Osteoblast (primary cell): ENCODE measurements at regions not wholly inside any gene's neighbourhood (a gene's known extent, or its start where the extent isn't known, plus 50 kb on each side); places are given as distances from the start of the nearest gene placed in this dataset.

ENCODE experiments used
- DNase-seq: peaks from one replicate; pipeline ENCODE4 v3.0.0; 2011; ENCODE audit warnings: low spot score, mixed read lengths; ENCODE audit not compliant: insufficient read length; ENCODE audit errors: missing footprints
- H2AFZ ChIP-seq: 2 replicates; pipeline ENCODE4 v1.6.0; 2011; ENCODE audit warnings: mild to moderate bottlenecking, low read length
- H3K27ac ChIP-seq: 2 replicates; pipeline ENCODE4 v1.5.1; 2011; ENCODE audit warnings: mild to moderate bottlenecking, low read depth, low read length, moderate library complexity
- H3K27me3 ChIP-seq: 2 replicates; pipeline ENCODE4 v1.6.0; 2012; ENCODE audit warnings: mild to moderate bottlenecking, control low read depth, inconsistent platforms, low read length, moderate library complexity; ENCODE audit not compliant: insufficient read depth
- H3K36me3 ChIP-seq: 2 replicates; pipeline ENCODE4 v1.5.1; 2011; ENCODE audit warnings: mild to moderate bottlenecking, low read length, control low read depth, moderate library complexity; ENCODE audit not compliant: insufficient read depth
- H3K4me1 ChIP-seq: 2 replicates; pipeline ENCODE4 v1.5.1; 2011; ENCODE audit warnings: mild to moderate bottlenecking, low read length, control low read depth, moderate library complexity; ENCODE audit not compliant: insufficient read depth
- H3K4me2 ChIP-seq: 2 replicates; pipeline ENCODE4 v1.6.0; 2011; ENCODE audit warnings: mild to moderate bottlenecking, low read length; ENCODE audit not compliant: insufficient read depth
- H3K4me3 ChIP-seq: fragments of 200-600 bp; sonication (generic); 3 replicates; pipeline ENCODE4 v1.5.1; 2012; ENCODE audit warnings: mild to moderate bottlenecking, low read length, inconsistent platforms; ENCODE audit not compliant: insufficient read depth
- H3K79me2 ChIP-seq: 2 replicates; pipeline ENCODE4 v1.6.0; 2012; ENCODE audit warnings: mild to moderate bottlenecking, low read length, control low read depth, inconsistent platforms; ENCODE audit not compliant: insufficient read depth
- H3K9me3 ChIP-seq: 2 replicates; pipeline ENCODE4 v1.5.1; 2011; ENCODE audit warnings: low read depth, low read length, control low read depth
- H4K20me1 ChIP-seq: 2 replicates; pipeline ENCODE4 v1.6.0; 2012; ENCODE audit warnings: mild to moderate bottlenecking, low read length, control low read depth; ENCODE audit not compliant: insufficient read depth
- CTCF ChIP-seq: IDR thresholded peaks from 2 replicates; pipeline ENCODE4 v1.5.1; 2011; ENCODE audit warnings: mild to moderate bottlenecking, low read depth, low read length, moderate library complexity; ENCODE audit errors: extremely low read depth

DNA sequence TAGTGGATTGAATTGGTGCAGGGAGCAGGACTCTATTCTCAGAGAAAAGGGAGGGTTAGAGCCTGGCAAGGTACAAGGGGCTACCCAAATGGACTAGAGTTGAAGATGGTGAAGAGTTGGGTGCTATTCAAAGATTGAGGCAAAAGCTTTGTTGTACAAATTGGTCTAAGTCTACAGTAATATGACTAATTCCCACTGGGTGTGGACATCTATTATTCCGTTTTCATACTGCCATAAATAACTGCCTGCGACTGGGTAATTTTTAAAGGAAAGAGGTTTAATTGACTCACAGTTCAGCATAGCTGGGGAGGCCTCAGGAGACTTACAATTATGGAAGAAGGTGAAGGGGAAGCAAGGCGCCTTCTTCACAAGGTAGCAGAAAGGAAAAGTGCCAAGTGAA, 266.3 kb downstream of the TPBG start:
- TF ChIP-seq CTCF, result no peak
- Histone ChIP-seq H3K4me1 (no peaks in the 10 kb centered on the region), H3K36me3 (no peaks in the 10 kb centered on the region), H3K4me3 (no peak overlapping the region), H2AFZ (no peak overlapping the region), H3K4me2 (no peak overlapping the region), H3K27me3 (no peaks in the 10 kb centered on the region), H3K27ac (no peak overlapping the region), H3K9me3 (no peaks in the 10 kb centered on the region), H4K20me1 (no peaks in the 10 kb centered on the region), H3K79me2 (no peaks in the 10 kb centered on the region)
- DNase-seq, result no peak

GRCh38 chr6:82641677-82642076, 278.1 kb downstream of the TPBG start:
- Histone ChIP-seq H3K4me1 (peaks cover 4% of the 10 kb centered on the region), H3K4me3 (no peak overlapping the region), H3K27me3 (no peaks in the 10 kb centered on the region), H3K4me2 (no peak overlapping the region), H2AFZ (no peak overlapping the region), H3K36me3 (no peaks in the 10 kb centered on the region), H3K79me2 (no peaks in the 10 kb centered on the region), H3K27ac (no peak overlapping the region), H4K20me1 (no peaks in the 10 kb centered on the region), H3K9me3 (no peaks in the 10 kb centered on the region)
- TF ChIP-seq CTCF, result no peak
- no peak for DNase-seq

- Histone ChIP-seq H4K20me1 (no peaks in the 10 kb centered on the region), H3K36me3 (no peaks in the 10 kb centered on the region), H3K9me3 (no peaks in the 10 kb centered on the region), H3K27ac (no peak overlapping the region), H3K27me3 (no peaks in the 10 kb centered on the region), H2AFZ (no peak overlapping the region), H3K4me2 (no peak overlapping the region), H3K4me1 (peaks cover 4% of the 10 kb centered on the region), H3K4me3 (no peak overlapping the region), H3K79me2 (no peaks in the 10 kb centered on the region)
- TF ChIP-seq CTCF, result no peak
- DNase-seq, result no peak
These were observed 282.1 kb downstream of the TPBG start for GRCh38 chr6:82645536-82646230.

DNA sequence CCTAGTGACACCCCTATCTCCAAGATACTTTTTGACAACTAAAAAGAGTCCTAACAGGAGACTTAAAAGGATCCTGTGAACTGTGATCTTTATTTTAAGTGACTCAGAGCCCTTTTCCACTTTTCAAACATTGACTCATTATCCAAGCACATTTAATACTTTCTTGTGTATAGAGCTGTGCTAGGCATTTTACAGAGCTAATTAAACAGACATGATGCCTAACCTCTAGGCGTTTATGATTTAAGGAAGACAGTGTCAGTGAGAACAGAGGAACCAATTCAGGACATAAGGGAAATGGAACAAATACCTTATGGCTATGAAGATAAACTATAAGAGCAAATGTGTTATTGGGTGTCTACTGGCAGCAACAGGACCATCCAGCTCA, 282.6 kb downstream of the TPBG start:
- Histone ChIP-seq H3K4me3 (no peak overlapping the region), H3K4me1 (peaks cover 4% of the 10 kb centered on the region), H4K20me1 (no peaks in the 10 kb centered on the region), H3K27ac (no peak overlapping the region), H3K79me2 (no peaks in the 10 kb centered on the region), H3K27me3 (no peaks in the 10 kb centered on the region), H3K36me3 (no peaks in the 10 kb centered on the region), H2AFZ (no peak overlapping the region), H3K4me2 (no peak overlapping the region), H3K9me3 (no peaks in the 10 kb centered on the region)
- no peak for DNase-seq
- TF ChIP-seq CTCF, result no peak
